Adrenal gland (tissue), 9 donors: ENCODE measurements at regions not wholly inside any gene's neighbourhood (a gene's known extent, or its start where the extent isn't known, plus 50 kb on each side); places are given as distances from the start of the nearest gene placed in this dataset.
A peak's percentile ranks its signal among the peaks of the same experiment; 100 is the strongest.

Experiments
- DNase-seq, 7 donors: peaks; one replicate each; pipeline ENCODE4 v3.0.0-alpha.2; 2019 to 2020
- H3K27ac ChIP-seq, 5 donors: fragments of 200-600 bp; sonication (generic) in 4 of 5; 1 replicate in 3 of 5; 2 replicates in 2 of 5; pipeline versions ENCODE4 v1.5.1 to v1.8.0; 2016 to 2020; ENCODE audit warnings: mild to moderate bottlenecking in 1 of 5
- H3K27me3 ChIP-seq: fragments of 200-600 bp; 2 replicates; pipeline ENCODE4 v1.8.0; 2021
- H3K36me3 ChIP-seq, 2 donors: fragments of 200-600 bp; replicated peaks in 1 of 2; 1 replicate in 1 of 2; 2 replicates in 1 of 2; pipeline versions ENCODE4 v1.5.1 to v1.8.0; 2018 to 2022
- H3K4me1 ChIP-seq, 2 donors: fragments of 200-600 bp; replicated peaks in 1 of 2; 1 replicate in 1 of 2; 2 replicates in 1 of 2; pipeline versions ENCODE4 v1.5.1 to v1.8.0; 2018 to 2021
- H3K4me3 ChIP-seq, 4 donors: fragments of 200-600 bp; sonication (generic) in 3 of 4; one replicate each; pipeline ENCODE4 v1.5.1; 2016 to 2018
- H3K9me3 ChIP-seq, 3 donors: fragments of 200-600 bp; sonication (generic) in 1 of 3; replicated peaks in 1 of 3; 1 replicate in 2 of 3; 2 replicates in 1 of 3; pipeline versions ENCODE4 v1.5.1 to v1.8.0; 2016 to 2021
- CTCF ChIP-seq, 6 experiments: fragments of 450-650 bp in 4 of 6; fragments of 200-600 bp in 2 of 6; sonication (generic) in 1 of 6; IDR thresholded peaks; 1 replicate in 5 of 6; 2 replicates in 1 of 6; pipeline versions ENCODE4 v1.5.1 to v1.8.0; 2016 to 2021; ENCODE audit warnings: antibody characterized with exemption in 6 of 6, mild to moderate bottlenecking in 2 of 6, moderate library complexity in 1 of 6
- POLR2A ChIP-seq, 2 donors: fragments of 450-650 bp; IDR thresholded peaks; one replicate each; pipeline ENCODE4 v1.6.1; 2017; ENCODE audit warnings: antibody characterized with exemption in 2 of 2, mild to moderate bottlenecking in 2 of 2, moderate library complexity in 1 of 2
- WGBS, 4 donors: extraction: QIAGEN DNeasy Blood & Tissue Kit in 2 of 4; methylation state at CpG; one replicate each; pipeline versions ENCODE4 v1.1.5 to v1.1.7; 2013 to 2017; 5-methylcytosine and 5-hydroxymethylcytosine counted together
- intact Hi-C, 2 donors: fragments of 100-400 bp; cut with DNase I; formaldehyde crosslinking; loops; one replicate each; pipeline versions ENCODE4 v1.14.1 to v1.15.0; 2022 to 2023
- donor health status: healthy with polysubstance abuse.
- donor health status: Bipolar disorder and iron deficiency.
- donor health status: DM: yes; HTN: yes; CAD: no.
- donor health status: DM: no; HTN: no; CAD: no.
- donor health status: DM: no; HTN: no; CAD: no.

- Histone ChIP-seq H3K27me3 (no peaks in the 10 kb centered on the region), H3K4me1 (peaks cover 0 to 20% of the 10 kb centered on the region in 2 donors), H3K36me3 (peaks cover 0 to 11% of the 10 kb centered on the region in 2 donors), H3K9me3 (no peaks in the 10 kb centered on the region), H3K4me3 (no peak overlapping the region), H3K27ac (peak overlapping the region in 1 of 5 donors; percentile 7)
- DNase-seq, result no peak
- TF ChIP-seq POLR2A (IDR thresholded peaks at IDR 0.05), result no peak
- no peak for TF ChIP-seq CTCF (IDR thresholded peaks at IDR 0.05)
- WGBS, 4 donors, result 75 to 81% (median 78%) methylated on average over 4 of the region's 4 CpGs
- intact Hi-C loops, result no loop called here
These were observed 97.3 kb upstream of the RTL1 start for GRCh38 chr14:101000711-101001250.

- TF ChIP-seq POLR2A (IDR thresholded peaks at IDR 0.05), result no peak
- no peak for TF ChIP-seq CTCF (IDR thresholded peaks at IDR 0.05)
- H3K4me3 ChIP-seq, result no peak overlapping the region
- H3K27me3 ChIP-seq, result no peaks in the 10 kb centered on the region
- H3K9me3 ChIP-seq, result no peaks in the 10 kb centered on the region
- H3K4me1 ChIP-seq, result peaks cover 0 to 20% of the 10 kb centered on the region in 2 donors
- intact Hi-C loops, result no loop called here
- 71 to 79% (median 77%) methylated on average over 11 to 12 of the region's 12 CpGs for WGBS, 4 donors
- no peak for DNase-seq
- H3K36me3 ChIP-seq, result peaks cover 0 to 16% of the 10 kb centered on the region in 2 donors
- H3K27ac ChIP-seq, result peak overlapping the region in 1 of 5 donors; percentile 7
These were observed 98.0 kb upstream of the RTL1 start for GRCh38 chr14:101001311-101002069.

- Histone ChIP-seq H3K27ac (no peak overlapping the region), H3K36me3 (peaks cover 0 to 16% of the 10 kb centered on the region in 2 donors), H3K4me3 (no peak overlapping the region), H3K27me3 (no peaks in the 10 kb centered on the region), H3K9me3 (no peaks in the 10 kb centered on the region), H3K4me1 (peaks cover 0 to 20% of the 10 kb centered on the region in 2 donors)
- TF ChIP-seq POLR2A (IDR thresholded peaks at IDR 0.05) (no peak), CTCF (IDR thresholded peaks at IDR 0.05) (no peak)
- WGBS, 4 donors, result 71 to 76% (median 72%) methylated on average over 7 of the region's 7 CpGs
- DNase-seq, result no peak
- intact Hi-C loops, result no loop called here
These were observed 99.2 kb upstream of the RTL1 start for GRCh38 chr14:101002738-101003137.

- Histone ChIP-seq H3K36me3 (peaks cover 0 to 16% of the 10 kb centered on the region in 2 donors), H3K27me3 (no peaks in the 10 kb centered on the region), H3K9me3 (no peaks in the 10 kb centered on the region), H3K27ac (peak overlapping the region in 2 of 5 donors; percentile 44 to 82), H3K4me1 (peaks cover 0 to 20% of the 10 kb centered on the region in 2 donors), H3K4me3 (no peak overlapping the region)
- DNase-seq, result peak in 1 of 7 donors; percentile 18
- intact Hi-C loops, result no loop called here
- TF ChIP-seq POLR2A (IDR thresholded peaks at IDR 0.05) (no peak), CTCF (IDR thresholded peaks at IDR 0.05) (no peak)
- 78 to 94% (median 88%) methylated on average over 9 of the region's 9 CpGs for WGBS, 4 donors
These were observed 100.7 kb upstream of the RTL1 start for GRCh38 chr14:101004176-101004575.
